GM19452 (cell line): ENCODE measurements at regions not wholly inside any gene's neighbourhood (a gene's known extent, or its start where the extent isn't known, plus 50 kb on each side); places are given as distances from the start of the nearest gene placed in this dataset.

Source experiments
- ATAC-seq: cut with Tn5 transposase; IDR thresholded peaks from one replicate; pipeline ENCODE4 v1.9.1; 2021; ENCODE audit not compliant: unreplicated experiment

DNA sequence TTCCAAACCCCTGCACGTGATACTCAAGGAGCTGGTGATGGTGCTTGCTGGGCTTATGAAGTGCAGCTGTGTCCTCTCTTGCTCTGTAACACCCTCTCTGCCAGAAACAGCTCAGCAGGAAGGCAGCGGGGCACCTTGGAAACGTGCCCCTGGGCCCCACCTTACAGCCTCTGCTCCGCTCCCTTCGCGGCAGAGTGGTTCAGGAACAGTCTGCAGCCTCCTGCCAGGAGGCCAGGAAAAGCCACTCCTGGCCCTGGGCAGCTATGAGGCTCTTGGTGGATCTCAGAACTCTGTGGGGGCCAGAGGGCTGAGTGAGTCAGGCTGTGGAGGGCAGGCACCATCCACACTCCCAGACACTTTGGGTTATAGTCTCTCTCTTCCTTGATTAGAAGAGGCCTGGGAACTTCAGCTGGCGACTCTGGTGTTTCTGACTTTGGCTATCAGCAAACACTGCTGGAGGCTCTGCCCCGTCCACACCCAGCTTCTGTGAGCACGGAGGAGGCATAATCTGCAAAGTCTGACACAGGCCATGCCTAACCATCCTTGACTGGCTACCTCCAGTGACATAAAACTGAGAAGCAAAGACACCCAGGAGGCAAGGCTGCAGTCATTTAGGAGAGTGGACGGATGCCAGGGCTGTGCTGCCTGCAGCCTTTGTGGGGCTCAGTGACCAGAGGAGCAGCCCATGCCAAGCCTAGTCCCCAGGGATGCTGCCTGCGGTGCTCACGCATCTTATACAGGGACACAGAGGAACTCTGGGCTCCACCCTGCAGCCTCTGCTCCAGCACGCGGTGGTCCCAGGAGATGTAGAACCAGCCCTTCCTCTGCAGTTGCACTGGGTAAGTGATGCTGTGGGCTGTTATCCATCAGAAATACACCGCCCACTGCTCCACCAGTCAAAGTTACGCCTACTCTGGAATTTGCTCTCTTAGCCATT, 65.3 kb downstream of the METRNL start:
- no peak for ATAC-seq

DNA sequence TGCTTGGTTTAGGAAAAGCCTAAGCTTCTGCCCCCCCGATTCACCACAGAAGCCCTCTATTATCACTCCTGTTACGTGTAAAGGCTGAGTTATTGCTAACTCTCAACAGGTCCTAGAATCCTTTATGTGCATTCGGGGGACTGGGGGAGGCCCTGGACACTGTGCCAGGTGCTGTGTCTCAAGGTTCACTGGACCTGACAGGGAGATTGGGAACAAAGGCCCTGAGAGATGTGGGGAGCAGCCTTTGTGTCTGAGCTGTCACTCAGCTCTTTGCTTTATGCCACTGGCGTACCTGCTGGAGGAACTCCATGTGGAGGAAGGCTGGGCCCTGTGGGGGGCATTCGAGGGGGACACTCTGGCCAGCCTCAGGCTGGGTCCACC, 65.9 kb downstream of the METRNL start:
- no peak for ATAC-seq

DNA sequence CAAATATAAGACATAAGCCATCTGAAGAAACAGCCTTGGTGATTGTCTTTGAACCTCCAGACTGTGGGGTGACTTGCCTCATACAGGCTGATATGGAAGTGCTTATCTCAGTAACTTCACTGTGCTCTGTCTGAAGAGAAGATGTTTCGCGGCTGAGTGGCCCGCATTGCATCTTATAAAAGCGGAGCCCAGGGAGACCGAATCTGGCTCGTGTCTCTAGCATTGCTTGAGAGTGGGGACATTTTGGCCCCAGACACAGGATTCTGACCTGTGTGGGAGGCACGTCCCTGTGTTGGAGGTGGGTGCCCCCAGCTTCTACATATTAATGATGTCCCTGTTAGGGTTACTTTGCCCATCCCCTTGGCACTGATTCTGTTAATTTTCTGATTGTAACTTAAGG, 66.4 kb downstream of the METRNL start:
- no peak for ATAC-seq

DNA sequence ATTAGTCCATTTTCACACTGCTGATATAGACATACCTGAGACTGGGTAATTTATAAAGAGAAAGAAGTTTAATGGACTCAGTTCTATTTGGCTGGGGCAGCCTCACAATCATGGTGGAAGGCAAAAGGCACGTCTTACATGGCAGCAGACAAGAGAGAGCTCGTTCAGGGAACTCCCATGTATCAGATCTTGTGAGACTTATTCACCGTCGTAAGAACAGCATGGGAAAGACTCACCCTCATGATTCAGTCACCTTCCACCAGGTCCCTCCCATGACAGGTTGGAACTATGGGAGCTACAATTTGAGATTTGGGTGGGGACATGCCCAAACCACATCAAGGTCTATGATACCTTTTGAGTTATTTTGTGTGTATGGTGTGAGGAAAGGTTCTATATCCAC, 66.9 kb downstream of the METRNL start:
- no peak for ATAC-seq

DNA sequence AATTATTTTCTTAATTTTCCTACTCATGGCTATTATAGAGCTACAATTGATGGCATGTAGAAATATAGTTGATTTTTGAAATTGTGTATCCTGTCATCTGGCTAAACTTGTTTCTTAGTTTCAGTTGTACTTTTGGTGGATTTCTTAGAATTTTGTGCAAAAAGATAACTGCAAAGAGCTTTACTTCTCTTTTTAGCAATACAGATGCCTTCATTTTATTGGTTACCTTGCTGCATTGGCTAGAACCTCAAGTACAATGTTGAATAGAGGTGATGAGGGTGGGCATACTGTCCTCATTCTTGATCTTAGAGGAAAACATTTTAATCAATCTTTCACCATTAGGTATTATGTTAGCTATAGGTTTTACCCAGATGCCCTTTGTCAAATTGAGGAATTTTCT, 67.9 kb downstream of the METRNL start:
- no peak for ATAC-seq

DNA sequence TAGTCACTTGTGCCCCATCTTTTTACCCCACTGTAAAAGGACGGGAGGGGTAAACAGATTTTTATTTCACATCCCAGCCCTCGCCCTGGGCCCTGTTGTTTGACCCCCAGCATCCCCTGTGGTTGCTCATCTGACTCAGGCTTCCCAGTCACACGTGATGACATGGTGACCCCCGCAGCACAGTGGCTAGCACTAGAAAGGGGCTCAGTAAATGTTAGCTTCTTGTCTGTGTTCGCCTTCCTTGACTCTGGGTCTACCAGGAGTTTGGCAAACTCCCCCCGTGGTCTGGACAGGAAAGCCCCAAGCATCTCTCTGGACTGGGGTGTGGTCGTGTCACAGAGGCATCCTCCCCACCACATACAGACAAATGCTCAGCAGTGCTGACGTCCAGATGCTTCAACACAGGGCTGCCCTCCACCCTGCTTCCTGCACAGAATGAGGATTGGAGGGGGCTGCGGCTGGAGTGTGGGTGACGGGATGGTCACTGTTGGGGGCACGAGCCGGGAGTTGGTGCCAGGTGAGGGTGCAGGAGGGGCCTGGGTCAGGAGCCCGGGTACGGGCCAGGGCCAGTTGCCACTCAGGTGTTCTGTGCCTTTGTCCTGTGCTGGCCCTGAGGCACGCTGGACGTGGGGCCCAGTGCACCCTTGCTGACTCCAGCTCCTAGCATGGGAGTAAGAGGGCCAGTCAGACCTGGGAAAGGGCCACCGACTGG, 69.1 kb downstream of the METRNL start:
- no peak for ATAC-seq

DNA sequence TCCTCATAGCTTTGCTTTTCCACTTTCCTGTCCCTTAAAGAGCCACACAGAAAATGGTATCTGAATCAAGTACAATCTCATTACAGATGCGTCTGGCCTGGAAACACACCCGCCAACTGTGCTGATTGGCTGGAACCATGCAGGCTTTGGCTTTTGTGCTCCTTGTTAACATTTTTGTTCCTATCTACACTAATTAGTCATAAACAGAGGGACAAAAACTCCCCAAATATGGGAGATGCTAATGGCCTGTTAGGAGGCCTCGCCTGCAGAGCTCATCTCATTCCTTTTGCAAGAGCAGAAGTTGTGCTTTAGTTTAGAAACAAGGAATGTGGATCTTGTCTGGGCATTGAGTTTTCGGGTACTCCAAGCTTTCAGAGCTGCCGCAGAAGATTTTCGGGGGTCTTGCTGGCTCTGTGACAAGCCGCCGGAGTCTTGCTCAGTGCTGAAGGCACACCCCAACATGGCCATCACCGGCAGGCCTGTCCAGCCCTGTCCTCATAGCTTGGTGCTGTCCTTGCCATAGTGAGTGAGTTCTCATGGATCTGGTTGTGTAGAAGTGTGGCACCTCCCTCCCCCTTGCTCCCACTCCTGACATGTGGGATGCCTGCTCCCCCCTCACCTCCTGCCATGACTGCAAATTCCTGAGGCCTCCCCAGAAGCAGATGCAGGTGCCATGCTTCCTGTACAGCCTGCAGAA, 69.8 kb downstream of the METRNL start:
- ATAC-seq, result no peak

DNA sequence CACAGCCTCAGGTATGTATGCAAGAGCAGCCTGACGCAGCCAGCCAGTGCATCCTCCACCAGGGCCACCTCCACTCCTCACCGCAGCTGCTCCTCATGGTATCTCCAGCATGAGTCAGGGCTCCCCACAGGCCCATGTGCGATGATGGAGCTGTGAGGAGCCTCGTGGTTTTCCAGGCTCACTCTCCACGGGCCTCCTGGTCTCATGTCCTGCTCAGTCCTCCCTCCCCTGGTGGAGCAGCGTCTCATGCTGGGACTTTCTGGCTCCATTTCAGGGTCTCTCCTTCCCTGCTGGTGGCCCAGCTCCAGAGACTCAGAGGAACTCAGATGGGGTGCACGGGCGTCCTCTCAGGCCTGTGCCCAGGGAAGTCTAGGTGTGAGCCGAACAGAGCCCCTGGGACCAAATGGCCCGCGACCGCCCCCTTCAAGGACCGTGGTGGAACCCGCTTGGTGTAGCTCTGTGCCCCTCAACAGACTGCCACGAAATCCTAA, 70.4 kb downstream of the METRNL start:
- ATAC-seq, result no peak

DNA sequence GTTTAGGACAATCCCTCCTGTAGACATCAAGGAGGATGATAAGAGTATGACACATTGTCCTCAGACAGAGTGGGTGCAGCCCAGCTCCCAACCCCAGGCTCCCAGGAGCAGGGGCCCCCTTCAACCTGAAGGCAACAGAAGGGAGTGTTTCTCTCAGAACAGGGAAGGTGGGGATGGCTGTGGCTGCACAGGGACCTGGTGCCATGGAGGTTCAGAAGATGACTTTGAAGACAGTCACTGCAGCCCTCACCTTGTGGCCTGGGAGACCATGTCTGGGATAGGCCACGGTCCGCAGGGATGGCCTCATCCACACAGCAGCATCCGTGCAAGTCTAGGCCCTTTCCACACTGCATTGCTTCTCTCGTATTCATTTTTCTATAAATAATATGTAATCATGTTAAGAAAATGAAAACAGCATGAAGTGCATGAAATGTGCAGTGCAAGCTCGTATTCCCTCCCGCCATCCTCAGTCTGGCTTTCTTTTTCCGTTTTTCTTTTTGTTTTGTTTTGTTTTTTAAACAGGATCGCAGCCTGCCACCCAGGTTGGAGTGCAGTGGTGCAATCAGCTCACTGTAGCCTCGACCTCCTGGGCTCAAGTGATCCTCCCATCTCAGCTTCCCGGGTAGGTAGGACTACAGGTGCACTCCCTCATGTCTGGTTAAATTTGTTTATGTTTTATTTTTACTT, 71.1 kb downstream of the METRNL start:
- no peak for ATAC-seq

DNA sequence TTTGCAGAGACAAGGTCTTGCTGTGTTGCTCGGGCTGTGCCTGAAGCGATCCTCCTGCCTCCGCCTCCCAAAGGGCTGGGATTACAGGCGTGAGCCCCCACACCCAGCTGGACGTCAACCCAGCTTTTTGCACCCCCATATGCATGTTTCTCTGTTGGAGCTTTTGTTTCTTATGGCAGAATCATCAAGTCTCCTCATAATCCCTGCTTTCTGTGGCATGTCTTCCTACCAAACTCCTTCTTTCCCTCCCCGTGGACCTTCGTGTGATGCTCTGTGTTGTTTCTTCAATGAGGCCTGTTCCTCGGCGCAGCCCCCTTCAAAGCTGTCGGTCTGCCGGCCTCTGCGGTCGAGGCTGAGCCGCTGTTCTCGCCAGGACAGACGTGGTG, 71.6 kb downstream of the METRNL start:
- no peak for ATAC-seq

DNA sequence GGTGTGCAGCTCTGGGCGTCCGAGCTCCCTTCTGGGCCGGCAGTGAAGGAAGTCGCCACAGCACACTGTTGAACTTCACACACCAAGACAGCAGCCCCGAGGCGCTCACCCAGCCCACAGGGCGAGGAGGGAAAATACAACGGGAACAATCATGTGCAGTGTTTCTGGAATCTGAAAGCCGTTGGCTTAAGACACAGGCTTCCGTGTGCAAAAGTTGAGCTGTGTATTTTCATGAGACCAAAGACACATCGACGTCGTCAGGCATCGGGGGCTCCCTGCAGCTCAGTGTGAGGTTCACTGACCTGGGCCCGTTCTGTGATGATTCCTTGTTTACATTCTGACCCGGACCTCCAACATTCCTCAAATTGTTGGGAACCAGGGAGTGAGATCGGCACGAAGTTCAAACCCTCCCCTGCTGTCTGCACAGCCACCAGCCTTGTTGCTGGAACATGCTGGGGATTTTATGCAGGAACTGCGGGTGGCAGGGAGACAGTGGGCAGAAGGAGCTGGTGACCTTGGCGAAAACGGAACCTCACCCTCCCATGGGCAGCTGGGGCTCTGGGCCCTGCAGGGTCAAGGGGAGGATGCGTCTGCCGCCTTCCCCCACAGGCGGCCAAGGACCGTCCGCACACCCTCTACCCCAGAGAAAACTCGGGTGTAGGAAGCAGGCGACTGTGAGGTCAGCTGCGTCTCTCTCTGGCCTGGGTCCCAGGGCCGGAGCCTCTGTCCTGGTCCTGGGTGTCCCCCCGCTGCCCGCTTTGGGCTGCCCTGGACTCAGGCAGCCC, 72.2 kb downstream of the METRNL start:
- no peak for ATAC-seq

DNA sequence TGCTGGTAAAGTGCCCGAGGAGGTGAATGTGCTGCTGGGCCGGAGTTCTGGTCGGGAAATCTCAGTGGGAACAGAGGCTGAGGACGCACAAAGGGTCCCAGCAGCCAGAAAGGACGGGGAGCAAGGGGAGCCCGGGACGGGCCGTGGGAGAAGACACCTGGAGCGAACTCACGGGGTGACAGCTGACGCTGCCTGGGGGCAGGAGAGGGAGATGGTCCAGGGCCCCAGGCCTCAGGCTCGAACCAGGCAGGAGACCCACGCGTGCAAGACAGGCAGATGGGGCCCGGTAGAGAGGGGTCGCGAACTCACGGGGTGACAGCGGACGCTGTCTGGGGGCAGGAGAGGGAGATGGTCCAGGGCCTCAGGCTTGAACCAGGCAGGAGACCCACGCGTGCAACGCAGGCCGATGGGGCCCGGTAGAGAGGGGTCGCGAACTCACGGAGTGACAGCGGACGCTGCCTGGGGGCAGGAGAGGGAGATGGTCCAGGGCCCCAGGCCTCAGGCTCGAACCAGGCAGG, 72.9 kb downstream of the METRNL start:
- ATAC-seq, result no peak

DNA sequence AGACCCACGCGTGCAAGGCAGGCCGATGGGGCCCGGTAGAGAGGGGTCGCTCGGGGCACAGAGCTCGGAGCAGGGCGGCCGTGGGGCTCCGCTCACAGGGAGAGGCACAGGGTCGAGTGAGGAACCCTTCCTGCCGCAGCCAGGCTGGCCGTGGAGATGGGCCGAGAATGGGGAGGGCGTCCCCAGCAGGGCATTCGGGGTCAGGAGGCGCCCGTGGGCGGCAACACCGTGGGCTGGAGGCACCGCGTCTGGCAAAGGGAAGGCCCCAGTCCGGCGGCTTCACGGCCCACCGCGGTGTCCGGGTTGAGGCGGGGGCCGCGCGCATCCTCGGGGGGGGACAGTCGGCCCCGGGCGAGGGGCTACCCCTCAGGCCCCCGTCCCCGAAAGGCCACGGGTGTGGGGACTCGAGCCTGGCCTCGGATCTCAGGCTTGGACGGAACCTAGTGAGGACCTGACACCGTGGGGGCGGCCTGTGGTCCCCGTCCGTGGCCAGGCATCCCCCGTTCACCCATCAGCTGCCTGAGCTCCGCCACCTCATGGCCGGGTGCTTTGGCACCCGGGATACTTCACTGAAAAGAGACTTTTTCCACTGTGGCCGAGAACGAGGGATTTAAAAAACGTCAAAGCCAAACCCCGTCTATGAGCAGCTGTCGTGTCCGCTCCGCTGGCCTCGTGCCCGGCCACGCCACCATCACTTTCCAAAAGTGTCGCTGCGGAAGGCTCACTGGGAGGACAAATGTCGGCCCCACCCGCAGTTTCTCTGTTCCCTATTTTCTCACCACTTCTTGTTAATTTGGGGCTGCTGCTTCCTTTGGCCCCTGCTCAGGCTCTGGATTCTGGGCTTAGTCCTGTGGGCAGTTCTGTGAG, 73.6 kb downstream of the METRNL start:
- ATAC-seq, result no peak

DNA sequence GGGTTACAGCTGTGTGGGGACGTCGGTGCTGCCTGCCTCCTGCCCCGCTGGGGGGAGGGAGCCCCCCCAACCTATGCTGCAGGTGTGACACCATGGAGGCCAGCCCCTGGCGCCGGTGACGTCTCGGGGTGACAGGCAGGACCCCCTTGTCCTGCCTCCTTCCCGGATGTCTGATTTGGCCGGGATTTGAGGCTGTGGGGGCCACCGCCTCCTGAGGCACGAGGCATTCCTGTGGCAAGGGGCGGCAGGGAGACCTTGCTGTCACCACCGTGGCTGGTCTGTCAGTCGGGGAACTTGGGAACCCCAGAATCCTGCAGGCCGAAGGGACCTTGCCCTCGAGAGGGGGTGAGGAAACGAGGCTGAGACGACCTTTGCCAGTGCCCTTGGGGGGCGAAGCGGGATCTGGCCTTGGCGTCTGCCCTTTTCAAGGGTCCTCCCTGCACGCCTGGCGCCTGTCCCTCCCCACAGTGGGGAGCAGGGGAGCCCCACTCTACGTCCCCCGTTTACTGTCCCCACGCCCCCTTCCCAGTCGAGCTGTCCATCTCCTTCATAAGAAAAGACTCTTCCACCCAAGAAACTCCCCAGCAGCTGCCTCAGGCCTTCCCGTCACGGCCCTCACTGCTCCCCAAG, 74.4 kb downstream of the METRNL start:
- no peak for ATAC-seq

DNA sequence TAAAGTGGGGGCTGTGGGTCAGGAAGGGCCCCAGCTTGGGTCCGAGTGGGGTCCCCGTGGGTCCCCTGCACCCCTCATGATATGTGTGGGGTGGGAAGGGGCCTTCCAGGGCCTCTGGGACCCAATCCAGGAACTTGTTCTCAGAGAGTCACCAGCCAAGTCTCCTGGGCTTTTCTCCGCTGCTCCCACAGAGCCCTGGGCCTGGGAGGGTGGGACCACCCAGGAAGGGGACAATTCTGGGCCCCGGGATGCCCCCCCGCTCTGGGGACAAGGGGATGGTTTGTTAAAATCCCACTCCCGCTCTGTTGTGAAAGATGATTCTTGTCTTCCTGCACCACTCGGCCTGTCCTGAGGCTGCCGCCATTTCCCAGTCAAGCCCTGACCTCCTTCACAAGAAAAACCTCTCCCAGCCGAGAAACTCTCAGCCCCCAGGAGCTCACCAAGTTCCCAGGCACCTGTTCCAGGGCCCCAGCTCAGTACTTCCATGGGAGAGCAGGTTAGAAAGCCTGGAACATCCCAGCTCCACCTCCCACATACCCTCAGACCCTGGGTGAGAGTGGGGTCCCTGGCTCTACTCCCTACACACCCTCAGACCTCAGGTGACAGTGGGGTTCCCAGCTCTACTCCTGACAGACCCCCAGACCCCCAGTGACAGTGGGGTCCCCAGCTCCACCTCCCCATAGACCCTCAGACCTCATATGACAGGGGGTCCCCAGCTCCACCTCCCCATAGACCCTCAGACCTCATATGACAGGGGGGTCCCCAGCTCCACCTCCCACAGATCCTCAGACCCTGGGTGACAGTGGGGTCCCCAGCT, 75.1 kb downstream of the METRNL start:
- ATAC-seq, result no peak

DNA sequence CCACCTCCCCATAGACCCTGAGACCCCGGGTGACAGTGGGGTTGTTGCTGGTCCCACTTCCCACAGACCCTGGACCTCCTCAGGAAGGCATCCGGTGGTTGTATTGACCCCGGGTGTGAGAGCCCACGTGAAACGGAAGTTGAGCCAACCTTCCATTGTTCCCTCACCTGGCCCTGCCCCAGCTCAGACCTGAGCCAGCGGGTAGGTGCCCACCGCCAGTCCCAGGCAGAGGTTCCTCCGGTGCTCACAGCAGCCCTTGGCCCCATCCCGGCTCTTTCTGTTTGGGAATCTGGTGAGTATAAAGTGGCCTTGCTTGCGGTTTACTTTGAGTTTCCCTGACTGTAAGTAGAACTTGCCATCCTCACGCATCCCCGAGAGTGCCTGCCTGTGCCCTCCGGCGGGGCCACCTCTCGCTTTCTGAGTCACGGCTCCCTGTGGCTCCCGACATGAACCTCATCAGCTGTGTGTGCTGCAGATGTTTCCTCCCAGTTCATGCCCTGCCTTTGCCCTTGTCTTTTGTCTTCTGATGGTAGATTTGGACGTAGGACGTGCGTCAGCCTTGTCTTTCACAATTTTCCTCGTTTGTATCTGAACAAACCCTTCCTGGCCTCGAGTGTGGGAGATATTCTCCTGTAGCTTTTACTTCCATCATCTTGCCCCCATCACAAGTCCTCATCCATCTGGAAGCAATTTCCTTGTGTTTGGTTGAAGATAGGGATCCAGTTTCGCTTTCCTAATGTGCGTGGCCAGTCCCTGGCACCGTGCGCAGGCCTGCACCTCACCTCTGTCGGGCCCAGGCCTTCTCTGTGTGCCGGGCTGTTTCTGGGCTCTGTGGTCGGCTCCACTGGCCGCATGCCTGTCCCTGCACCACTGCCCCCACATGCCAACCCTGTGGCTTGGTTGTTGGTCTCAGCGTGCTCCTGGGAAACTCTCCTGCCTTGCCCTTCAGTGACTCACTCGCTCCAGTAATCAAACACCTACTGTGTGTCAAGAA, 76.0 kb downstream of the METRNL start:
- no peak for ATAC-seq

DNA sequence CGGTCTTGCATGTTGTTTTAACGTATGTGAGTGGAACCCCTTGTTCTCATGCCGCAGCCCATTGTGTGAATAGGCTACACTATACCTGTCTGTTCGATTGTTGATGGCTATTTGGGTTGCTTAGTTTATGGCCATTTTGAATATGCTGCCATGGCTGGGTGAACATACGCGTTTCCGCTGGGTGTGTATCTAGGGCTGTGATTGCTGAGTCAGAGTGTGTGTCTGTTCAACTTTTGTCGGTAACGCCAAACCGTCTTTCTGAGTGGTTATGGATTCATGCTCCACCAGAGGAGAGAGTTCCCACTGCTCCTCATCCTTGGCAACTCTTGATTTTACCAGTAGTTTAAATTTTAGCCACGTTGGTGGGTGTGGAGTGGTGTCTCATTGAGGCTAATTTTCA, 77.0 kb downstream of the METRNL start:
- no peak for ATAC-seq
